Large intestine (tissue), 3 donors: ENCODE measurements at regions not wholly inside any gene's neighbourhood (a gene's known extent, or its start where the extent isn't known, plus 50 kb on each side); places are given as distances from the start of the nearest gene placed in this dataset.
A peak's percentile ranks its signal among the peaks of the same experiment; 100 is the strongest.

ENCODE experiments used
- DNase-seq, 2 donors: peaks; one replicate each; pipeline versions ENCODE4 v3.0.0 to v3.0.0-alpha.2; 2013
- H3K27ac ChIP-seq: one replicate; pipeline ENCODE4 v1.5.1; 2013; ENCODE audit warnings: low read length
- H3K27me3 ChIP-seq: 2 replicates; pipeline ENCODE4 v1.6.1; 2013; ENCODE audit warnings: low read length; ENCODE audit not compliant: control insufficient read depth, insufficient read depth
- H3K36me3 ChIP-seq: 2 replicates; pipeline ENCODE4 v1.6.1; 2013; ENCODE audit warnings: low read length; ENCODE audit not compliant: control insufficient read depth, insufficient read depth
- H3K4me1 ChIP-seq: one replicate; pipeline ENCODE4 v1.6.1; 2013; ENCODE audit warnings: low read length; ENCODE audit not compliant: control insufficient read depth, insufficient read depth
- H3K4me3 ChIP-seq: one replicate; pipeline ENCODE4 v1.5.1; 2013; ENCODE audit warnings: low read length
- H3K9me3 ChIP-seq: one replicate; pipeline ENCODE4 v1.6.1; 2013; ENCODE audit warnings: mild to moderate bottlenecking, low read depth, low read length, moderate library complexity; ENCODE audit not compliant: control insufficient read depth
- WGBS: methylation state at CpG from one replicate; pipeline ENCODE4 v1.1.5; 2013; ENCODE audit warnings: low lambda C conversion rate; ENCODE audit not compliant: insufficient coverage; 5-methylcytosine and 5-hydroxymethylcytosine counted together

DNA sequence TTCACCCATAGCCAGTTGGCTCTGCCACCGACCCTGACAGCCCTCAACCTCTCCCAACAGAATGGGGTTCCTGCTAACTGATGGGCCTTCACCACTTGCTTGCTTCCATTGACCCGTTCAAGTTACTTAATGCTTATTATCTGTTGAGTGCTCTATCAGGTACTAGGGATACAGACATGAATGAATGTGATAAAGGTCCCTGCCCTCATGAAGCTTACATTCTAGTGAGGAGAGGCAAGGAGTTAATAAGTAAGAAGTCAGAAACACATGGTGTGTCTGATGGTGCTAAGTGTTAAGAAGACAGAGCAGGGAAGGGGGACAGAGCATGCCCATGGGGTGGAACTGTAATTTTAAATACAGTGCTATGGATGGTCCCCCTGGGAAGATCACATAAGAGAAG lies 107.5 kb upstream of the JUN start:
- Histone ChIP-seq H3K9me3 (no peaks in the 10 kb centered on the region), H3K4me1 (peaks cover 52% of the 10 kb centered on the region), H3K36me3 (no peaks in the 10 kb centered on the region), H3K4me3 (no peak overlapping the region), H3K27me3 (no peaks in the 10 kb centered on the region), H3K27ac (no peak overlapping the region)
- no peak for DNase-seq
- 100% methylated on average over 1 of the region's 2 CpGs for WGBS

DNA sequence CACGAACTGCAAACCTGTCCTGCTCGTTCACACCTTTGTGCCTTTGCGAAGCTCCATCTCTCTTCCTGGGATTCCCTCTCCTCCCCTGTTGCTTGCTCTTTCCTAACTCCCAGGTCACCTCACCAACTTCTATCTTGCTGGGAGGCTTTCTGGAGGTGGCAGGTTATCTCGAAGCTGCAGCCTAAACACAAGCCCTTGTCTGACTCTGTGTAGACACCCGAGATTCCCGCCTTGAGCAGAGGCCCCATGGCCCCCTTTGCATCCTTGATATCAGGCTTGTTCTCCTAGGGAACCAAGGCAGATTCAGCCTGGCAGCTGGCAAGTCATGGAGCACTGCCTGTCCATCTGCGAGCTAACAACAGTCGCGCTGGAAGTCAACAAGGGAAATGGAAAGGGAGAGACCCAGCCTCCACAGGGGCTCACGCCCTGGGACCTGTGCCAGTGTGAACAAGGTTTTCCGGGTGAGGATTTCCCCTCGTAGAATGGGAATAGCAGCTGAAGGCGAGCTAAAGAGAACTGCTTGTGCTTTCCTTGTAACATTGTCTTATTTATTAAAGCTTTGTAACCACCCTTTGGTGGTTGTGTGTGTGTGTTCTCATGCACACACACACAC lies 109.5 kb upstream of the JUN start:
- H3K9me3 ChIP-seq = no peaks in the 10 kb centered on the region
- no peaks in the 10 kb centered on the region for H3K36me3 ChIP-seq
- DNase-seq = peak in 1 of 2 donors; percentile 28
- WGBS = no CpG with 5 or more reads among the region's 13 CpGs
- H3K4me3 ChIP-seq = no peak overlapping the region
- peaks cover 54% of the 10 kb centered on the region for H3K4me1 ChIP-seq
- no peaks in the 10 kb centered on the region for H3K27me3 ChIP-seq
- H3K27ac ChIP-seq = no peak overlapping the region

DNA sequence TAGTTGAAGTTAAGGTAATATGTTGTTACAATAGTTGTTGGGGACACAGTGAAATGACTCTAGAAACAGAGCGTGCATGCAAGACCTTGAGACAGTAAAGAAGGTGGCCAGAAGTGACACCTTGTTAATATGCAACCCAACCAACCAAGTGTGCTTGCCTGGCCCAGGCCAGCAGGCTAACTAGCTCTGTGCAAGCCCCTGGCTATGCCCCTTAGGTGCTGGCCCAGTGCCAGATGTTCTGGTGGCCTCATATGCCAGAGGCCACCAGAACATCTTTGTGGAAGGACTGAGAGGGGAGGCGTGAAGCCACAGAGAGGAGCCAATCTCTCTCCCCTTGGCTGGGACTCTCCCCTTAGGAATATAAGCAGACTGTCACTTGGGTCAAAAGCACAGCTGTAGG lies 111.2 kb upstream of the JUN start:
- no CpG with 5 or more reads among the region's 2 CpGs for WGBS
- peak in 1 of 2 donors; percentile 60 for DNase-seq
- H3K9me3 ChIP-seq = no peaks in the 10 kb centered on the region
- H3K4me1 ChIP-seq = peaks cover 64% of the 10 kb centered on the region
- no peaks in the 10 kb centered on the region for H3K27me3 ChIP-seq
- H3K27ac ChIP-seq = peak overlapping the region; percentile 63
- no peak overlapping the region for H3K4me3 ChIP-seq
- no peaks in the 10 kb centered on the region for H3K36me3 ChIP-seq

DNA sequence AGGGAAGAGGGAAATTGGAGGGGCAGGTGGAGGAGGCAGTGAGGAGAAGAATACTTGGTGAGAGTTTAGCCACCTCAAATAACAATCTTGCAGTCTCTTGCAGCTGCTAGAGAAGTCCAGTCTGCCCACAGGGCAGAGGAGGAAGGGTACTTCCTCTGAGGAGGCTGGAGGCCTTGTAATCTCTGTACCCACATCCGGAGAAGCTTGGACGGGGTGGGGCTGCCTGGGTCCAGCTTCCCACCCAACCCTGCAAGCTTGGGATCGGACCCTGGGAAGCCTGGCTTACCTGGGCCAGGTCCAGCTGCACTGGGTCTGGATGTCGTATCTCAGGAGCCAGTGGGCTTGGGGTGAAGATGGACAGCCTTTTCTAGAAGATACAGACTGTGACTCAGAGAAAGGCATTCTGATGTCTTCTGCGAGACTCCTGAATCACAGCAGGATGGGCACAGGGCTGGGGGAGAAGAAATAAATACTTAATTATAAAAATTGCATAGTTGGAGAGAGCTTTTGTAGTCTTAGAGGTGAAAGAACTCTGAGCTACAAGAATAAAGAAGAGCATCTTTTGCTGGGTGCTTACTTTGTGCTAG lies 111.8 kb upstream of the JUN start:
- no CpG with 5 or more reads among the region's 5 CpGs for WGBS
- Histone ChIP-seq H3K36me3 (no peaks in the 10 kb centered on the region), H3K9me3 (no peaks in the 10 kb centered on the region)

DNA sequence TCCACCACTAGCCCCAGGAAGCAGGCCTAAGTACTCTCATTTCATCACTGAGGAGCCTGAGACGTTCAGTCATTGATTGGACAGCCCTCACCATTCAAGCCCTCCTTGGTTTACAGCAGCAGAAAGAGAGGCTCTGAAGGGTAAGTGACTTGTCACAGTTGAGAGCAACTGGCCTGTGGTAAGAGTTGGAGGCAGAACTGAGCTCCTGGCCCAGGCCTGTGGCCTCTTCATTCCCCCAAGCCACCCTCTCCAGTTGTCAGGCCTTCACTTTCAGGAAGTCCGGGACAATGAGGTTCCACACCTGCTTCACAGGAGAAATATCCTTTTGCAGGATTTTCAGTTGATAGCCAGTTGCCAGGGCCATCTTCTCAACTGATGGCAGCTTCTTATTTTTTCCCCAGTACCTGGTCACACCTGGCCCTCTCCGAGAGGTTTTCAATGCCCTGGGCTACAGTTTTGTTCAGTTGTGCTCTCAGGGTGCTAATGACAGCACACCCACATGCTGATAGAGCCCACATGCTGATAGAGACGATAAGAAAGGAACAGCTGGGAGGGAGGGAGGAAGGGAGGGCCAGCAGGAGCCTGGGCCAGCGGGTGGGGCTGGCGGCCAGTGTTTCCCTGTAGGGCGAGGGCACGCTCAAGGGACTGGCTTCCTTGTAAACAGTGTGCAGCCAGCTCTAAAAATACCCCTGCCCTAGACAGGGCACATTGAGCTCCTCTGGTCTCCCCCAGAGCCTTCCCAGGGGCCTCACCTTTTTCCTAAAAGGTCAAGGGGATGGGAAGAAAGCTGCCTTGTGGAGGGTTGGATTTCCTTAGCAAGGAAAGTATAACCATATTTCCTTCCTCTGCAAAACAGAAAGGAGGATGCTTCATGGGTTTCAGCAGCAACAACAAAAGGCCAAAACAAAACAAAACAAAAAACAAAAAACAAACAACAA lies 112.7 kb upstream of the JUN start:
- Histone ChIP-seq H3K4me1 (peaks cover 61% of the 10 kb centered on the region), H3K27me3 (no peaks in the 10 kb centered on the region)
- WGBS = no CpG with 5 or more reads among the region's 8 CpGs

More for the DNA sequence above, 111.8 kb upstream of the JUN start:
- Histone ChIP-seq H3K27me3 (no peaks in the 10 kb centered on the region), H3K4me1 (peaks cover 62% of the 10 kb centered on the region), H3K27ac (peak overlapping the region; percentile 63), H3K4me3 (no peak overlapping the region)
- peak in 1 of 2 donors; percentile 17 for DNase-seq

DNA sequence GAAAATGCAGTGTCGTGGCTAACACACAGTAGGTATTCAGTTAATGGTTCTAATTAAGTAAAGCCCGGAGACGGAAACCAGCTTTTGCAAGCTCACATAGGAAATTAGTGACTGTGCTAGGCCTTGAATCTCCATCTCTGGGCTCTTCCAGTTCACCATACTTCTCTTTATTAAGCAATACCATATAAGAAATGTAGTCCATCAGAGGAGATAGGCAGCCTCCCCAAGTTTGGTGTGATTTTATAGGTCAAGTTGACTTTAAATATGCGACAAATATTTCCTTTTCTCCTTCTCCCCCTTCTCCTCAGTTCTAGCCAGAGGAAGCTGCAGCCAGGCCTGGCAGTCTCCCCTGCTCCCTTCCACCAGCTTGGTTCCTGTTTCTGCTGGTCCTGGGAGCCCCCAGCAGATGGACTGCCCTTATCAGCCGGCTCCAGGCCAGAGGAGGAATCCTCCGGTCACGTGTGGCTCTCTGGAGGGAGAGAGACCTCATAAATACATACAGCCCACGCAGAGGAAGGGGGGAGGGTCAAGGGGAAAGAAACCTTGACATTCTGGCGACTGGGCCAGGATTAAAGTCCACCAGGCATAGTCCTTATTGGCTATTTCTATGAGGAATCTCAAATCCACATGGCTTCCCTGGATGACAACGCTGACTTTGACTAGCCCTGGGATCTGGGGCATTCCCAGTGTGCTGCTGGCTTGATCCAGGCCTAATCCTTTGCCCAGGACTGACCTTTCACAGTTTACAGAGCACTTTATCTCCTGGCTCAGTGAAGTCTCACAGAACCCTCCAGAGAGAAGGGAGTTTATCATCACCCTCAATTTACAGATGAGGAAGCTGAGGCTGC lies 115.1 kb upstream of the JUN start:
- Histone ChIP-seq H3K27me3 (no peaks in the 10 kb centered on the region), H3K9me3 (no peaks in the 10 kb centered on the region), H3K36me3 (no peaks in the 10 kb centered on the region), H3K4me1 (peaks cover 78% of the 10 kb centered on the region), H3K4me3 (no peak overlapping the region), H3K27ac (peak overlapping the region; percentile 91)
- DNase-seq = peak; percentile 85 to 92
- no CpG with 5 or more reads among the region's 10 CpGs for WGBS

More for the DNA sequence above, 112.7 kb upstream of the JUN start:
- Histone ChIP-seq H3K9me3 (no peaks in the 10 kb centered on the region), H3K36me3 (no peaks in the 10 kb centered on the region), H3K27ac (peak overlapping the region; percentile 63), H3K4me3 (no peak overlapping the region)
- DNase-seq = peak; percentile 60 to 73

DNA sequence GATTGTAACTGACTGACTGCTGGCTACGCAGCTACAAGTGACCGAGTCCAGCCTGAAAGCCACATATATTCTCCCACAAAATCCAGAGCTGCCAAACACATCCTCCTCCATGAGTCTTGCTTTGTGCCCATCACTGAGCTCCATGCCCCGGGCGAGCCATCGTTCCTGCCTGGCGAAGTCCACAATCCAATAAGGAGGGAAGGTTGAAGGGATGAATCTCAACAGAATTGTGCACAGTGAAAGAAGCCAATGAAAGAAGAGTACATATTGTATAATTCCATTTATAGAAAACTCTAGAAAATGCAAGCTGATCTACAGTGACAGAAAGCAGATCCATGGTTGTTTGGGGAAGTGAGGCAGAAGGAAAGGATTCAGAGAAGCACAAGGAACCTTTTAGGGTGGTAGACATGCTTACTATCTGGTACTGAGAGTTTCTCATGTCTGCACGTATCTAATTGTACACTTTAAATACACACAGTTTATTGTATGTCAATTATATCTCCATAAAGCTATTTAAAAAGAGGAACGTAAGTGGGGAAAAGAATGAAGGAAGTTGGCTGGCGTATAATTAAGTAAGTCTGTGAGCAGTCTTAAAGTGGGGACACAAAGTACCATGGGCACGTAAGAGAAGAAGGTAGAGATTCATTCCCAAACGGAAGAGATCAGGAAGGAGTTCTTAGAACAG lies 115.9 kb upstream of the JUN start:
- Histone ChIP-seq H3K27ac (peak overlapping the region; percentile 91), H3K4me1 (peaks cover 83% of the 10 kb centered on the region), H3K9me3 (no peaks in the 10 kb centered on the region), H3K27me3 (no peaks in the 10 kb centered on the region), H3K4me3 (no peak overlapping the region), H3K36me3 (no peaks in the 10 kb centered on the region)
- peak in 1 of 2 donors; percentile 65 for DNase-seq
- 0% methylated on average over 2 of the region's 11 CpGs for WGBS

DNA sequence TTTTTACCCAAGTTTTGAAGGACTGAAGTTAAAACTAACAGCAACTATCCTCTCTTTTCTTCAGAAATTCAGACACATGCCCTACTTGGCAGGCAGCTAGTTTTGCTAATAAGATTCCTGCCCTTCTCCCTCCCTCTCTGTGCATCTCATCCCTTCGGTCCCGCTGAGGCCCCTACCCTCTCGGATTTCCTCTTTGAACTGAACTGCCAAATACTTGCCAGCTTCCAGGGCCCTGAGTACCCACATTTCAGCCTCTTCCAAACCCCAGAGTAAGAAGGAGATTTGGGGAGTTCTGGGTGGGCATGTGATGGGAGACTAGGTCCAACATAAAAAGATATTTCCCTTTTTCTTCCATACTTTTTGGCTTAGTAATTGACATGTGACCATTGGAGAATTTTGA lies 116.5 kb upstream of the JUN start:
- H3K4me3 ChIP-seq = no peak overlapping the region
- H3K27me3 ChIP-seq = no peaks in the 10 kb centered on the region
- WGBS = 80% methylated on average over 2 of the region's 3 CpGs
- H3K9me3 ChIP-seq = no peaks in the 10 kb centered on the region
- H3K4me1 ChIP-seq = peaks cover 80% of the 10 kb centered on the region
- H3K36me3 ChIP-seq = no peaks in the 10 kb centered on the region
- H3K27ac ChIP-seq = peak overlapping the region; percentile 91
- no peak for DNase-seq

DNA sequence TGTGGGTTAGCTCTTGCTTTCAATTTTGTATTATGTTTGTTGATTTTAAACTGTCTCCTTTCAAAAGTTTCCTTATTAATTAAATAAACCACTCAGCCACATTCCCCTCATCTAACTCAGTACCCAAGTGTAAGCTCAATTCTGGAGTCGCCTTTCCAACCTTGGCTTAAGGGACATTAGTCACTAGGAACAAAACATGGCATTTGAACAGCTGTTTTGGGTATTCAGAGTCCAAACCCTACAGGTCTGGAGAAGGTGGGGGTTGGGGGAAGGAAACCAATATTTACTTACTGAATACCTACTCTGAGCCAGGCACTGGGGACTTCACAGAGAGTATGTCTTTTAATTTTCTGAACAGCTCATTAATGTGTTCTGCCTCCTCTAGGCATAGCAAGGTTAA lies 117.2 kb upstream of the JUN start:
- H3K27ac ChIP-seq = peak overlapping the region; percentile 91
- peak in 1 of 2 donors; percentile 24 for DNase-seq
- H3K4me3 ChIP-seq = no peak overlapping the region
- WGBS = 100% methylated on average over 1 of the region's 1 CpG
- H3K9me3 ChIP-seq = no peaks in the 10 kb centered on the region
- H3K27me3 ChIP-seq = no peaks in the 10 kb centered on the region
- H3K36me3 ChIP-seq = no peaks in the 10 kb centered on the region
- H3K4me1 ChIP-seq = peaks cover 74% of the 10 kb centered on the region
